Esophagus muscularis mucosa (tissue), 4 donors: ENCODE measurements at regions not wholly inside any gene's neighbourhood (a gene's known extent, or its start where the extent isn't known, plus 50 kb on each side); places are given as distances from the start of the nearest gene placed in this dataset.

Experiments
- EP300 ChIP-seq: sonication (generic); formaldehyde crosslinking; IDR thresholded peaks from one replicate; pipeline ENCODE4 v1.6.1; 2017; ENCODE audit warnings: antibody characterized with exemption
- POLR2A ChIP-seq: fragments of 450-650 bp; IDR thresholded peaks from one replicate; pipeline ENCODE4 v1.6.1; 2017; ENCODE audit warnings: antibody characterized with exemption, moderate library complexity, mild to moderate bottlenecking, low read depth
- POLR2AphosphoS5 ChIP-seq, 2 donors: sonication (generic); formaldehyde crosslinking; IDR thresholded peaks; one replicate each; pipeline ENCODE4 v1.6.1; 2017; ENCODE audit warnings: antibody characterized with exemption in 2 of 2
- TF ChIP-seq, protein P1 (sequence below), 3 experiments: fragments of 200-600 bp in 2 of 3; fragments of 450-650 bp in 1 of 3; sonication (generic) in 2 of 3; IDR thresholded peaks; one replicate each; pipeline ENCODE4 v1.5.1; 2017 to 2019; ENCODE audit warnings: antibody characterized with exemption in 3 of 3, mild to moderate bottlenecking in 2 of 3, moderate library complexity in 1 of 3

DNA sequence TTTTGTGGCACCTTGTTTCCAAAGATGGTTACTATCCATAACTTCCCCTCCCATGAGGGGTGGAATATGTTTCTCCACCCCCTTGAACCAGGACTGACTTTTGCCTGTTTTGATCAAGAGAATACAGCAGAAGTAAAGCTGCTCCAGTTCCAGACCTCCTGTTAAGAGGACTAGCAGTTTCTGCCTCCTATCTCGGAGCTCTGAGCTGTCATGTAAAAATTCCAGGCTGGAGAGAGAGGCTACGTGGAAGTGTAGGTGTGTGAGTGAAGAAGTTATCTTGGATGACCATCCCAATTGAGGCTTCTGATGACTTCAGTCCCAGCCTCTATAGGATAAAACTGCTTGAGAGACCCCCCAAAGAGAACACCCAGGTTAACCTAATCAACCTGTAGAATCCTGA, 511.7 kb upstream of the IMPG1 start:
- TF ChIP-seq, protein P1, sequence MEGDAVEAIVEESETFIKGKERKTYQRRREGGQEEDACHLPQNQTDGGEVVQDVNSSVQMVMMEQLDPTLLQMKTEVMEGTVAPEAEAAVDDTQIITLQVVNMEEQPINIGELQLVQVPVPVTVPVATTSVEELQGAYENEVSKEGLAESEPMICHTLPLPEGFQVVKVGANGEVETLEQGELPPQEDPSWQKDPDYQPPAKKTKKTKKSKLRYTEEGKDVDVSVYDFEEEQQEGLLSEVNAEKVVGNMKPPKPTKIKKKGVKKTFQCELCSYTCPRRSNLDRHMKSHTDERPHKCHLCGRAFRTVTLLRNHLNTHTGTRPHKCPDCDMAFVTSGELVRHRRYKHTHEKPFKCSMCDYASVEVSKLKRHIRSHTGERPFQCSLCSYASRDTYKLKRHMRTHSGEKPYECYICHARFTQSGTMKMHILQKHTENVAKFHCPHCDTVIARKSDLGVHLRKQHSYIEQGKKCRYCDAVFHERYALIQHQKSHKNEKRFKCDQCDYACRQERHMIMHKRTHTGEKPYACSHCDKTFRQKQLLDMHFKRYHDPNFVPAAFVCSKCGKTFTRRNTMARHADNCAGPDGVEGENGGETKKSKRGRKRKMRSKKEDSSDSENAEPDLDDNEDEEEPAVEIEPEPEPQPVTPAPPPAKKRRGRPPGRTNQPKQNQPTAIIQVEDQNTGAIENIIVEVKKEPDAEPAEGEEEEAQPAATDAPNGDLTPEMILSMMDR (IDR thresholded peaks at IDR 0.05): no peak
- no peak for TF ChIP-seq POLR2AphosphoS5 (IDR thresholded peaks at IDR 0.05)
- no peak for TF ChIP-seq POLR2A
- no peak for TF ChIP-seq EP300
